Effector memory CD4-positive, alpha-beta T cell (primary cell): ENCODE measurements at regions not wholly inside any gene's neighbourhood (a gene's known extent, or its start where the extent isn't known, plus 50 kb on each side); places are given as distances from the start of the nearest gene placed in this dataset.
"Not testable (repeated sequence)": the region's sequence is repeated elsewhere in the genome, so short reads cannot be mapped to it uniquely, and the experiment has no call there.

ENCODE experiments used
- DNase-seq, 3 donors: peaks; one replicate each; pipeline ENCODE4 v3.0.0-alpha.2; 2020
- H3K27ac ChIP-seq: 2 replicates; pipeline ENCODE4 v1.7.0; 2013; ENCODE audit warnings: mild to moderate bottlenecking, low read length, moderate library complexity; ENCODE audit not compliant: insufficient read depth, poor library complexity, severe bottlenecking
- H3K27me3 ChIP-seq: replicated peaks from 2 replicates; pipeline ENCODE4 v1.7.0; 2013; ENCODE audit warnings: mild to moderate bottlenecking, low read length; ENCODE audit not compliant: insufficient read depth, control insufficient read depth, poor library complexity, severe bottlenecking
- H3K36me3 ChIP-seq: 2 replicates; pipeline ENCODE4 v1.7.0; 2013; ENCODE audit warnings: mild to moderate bottlenecking, low read length, moderate library complexity; ENCODE audit not compliant: control insufficient read depth, insufficient read depth
- H3K4me1 ChIP-seq: 2 replicates; pipeline ENCODE4 v1.7.0; 2013; ENCODE audit warnings: low read length, mild to moderate bottlenecking; ENCODE audit not compliant: control insufficient read depth, insufficient read depth, poor library complexity, severe bottlenecking
- H3K4me3 ChIP-seq: 2 replicates; pipeline ENCODE4 v1.7.0; 2013; ENCODE audit warnings: low read length, low read depth, mild to moderate bottlenecking; ENCODE audit not compliant: insufficient read depth, poor library complexity, severe bottlenecking
- H3K9me3 ChIP-seq: 2 replicates; pipeline ENCODE4 v1.7.0; 2013; ENCODE audit warnings: mild to moderate bottlenecking, low read length, moderate library complexity; ENCODE audit not compliant: control insufficient read depth

DNA sequence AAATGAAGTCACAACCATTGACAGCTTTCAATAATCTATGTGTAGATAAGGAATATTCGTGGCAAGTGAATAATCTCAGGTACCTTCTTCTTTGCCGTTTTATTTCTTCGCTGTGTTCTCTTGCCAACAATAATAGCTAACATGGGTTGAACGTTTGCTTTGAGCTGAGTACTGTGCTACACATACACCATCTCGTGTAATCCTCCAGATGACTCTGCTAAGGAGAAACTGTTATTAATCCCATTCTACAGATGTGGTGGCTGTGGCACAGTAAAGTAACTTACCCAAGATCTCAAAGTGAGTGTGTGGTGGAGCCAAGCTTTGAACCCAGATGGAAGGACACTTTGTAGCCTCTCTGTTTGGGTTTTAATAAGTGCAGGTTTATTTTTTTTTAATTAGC is 179.7 kb downstream of the C9orf152 start:
- DNase-seq: no peak
- no peaks in the 10 kb centered on the region for H3K36me3 ChIP-seq
- no peaks in the 10 kb centered on the region for H3K9me3 ChIP-seq
- no peaks in the 10 kb centered on the region for H3K27me3 ChIP-seq
- H3K4me1 ChIP-seq: peaks cover 3% of the 10 kb centered on the region
- no peak overlapping the region for H3K27ac ChIP-seq
- no peak overlapping the region for H3K4me3 ChIP-seq

DNA sequence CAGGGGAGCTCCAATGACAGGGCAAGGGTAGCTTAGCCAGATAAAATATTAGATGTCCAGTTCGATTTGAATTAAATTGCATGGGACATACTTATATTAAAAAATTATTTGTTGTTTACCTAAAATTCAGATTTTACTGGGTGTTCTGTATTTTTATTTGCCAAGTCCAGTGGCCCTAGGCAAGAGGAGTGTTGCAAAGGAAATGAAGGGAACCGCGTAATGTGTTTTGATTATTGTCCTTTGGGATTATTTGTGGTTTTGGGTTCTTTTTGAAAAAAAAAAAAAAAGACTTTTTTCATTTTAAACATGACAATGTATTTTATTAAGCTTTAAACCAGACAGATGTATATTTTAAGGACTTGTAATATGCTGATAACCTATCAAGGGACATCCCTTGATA is 179.3 kb downstream of the C9orf152 start:
- no peak overlapping the region for H3K27ac ChIP-seq
- H3K4me1 ChIP-seq: peaks cover 3% of the 10 kb centered on the region
- H3K4me3 ChIP-seq: no peak overlapping the region
- H3K27me3 ChIP-seq: no peaks in the 10 kb centered on the region
- H3K36me3 ChIP-seq: no peaks in the 10 kb centered on the region
- no peak for DNase-seq
- H3K9me3 ChIP-seq: no peaks in the 10 kb centered on the region

DNA sequence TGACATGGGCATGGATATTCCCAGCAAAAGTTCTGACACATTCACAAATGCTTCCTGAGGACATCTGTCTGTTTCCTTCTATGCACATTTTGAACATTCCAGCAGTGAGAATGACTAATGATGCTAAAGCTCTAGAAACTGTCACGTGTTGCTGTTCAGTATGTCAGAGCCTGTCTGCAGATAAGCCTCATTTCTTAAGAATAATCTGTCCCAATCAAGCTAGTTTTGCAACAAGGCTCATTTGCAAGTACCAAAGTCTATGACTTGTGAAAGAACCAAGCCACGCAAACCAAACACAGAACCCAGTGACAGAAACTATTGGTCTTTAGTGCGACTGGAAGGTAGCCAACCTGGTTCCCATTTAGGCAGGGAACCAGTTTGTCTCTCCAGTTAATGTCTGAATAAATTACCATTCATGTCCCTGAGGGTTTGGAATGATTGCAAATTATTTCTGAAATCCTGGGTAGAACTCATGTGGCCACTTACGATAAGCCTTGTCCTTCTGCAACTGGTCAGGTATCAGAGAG is 178.5 kb downstream of the C9orf152 start:
- Histone ChIP-seq H3K27ac (no peak overlapping the region), H3K4me3 (no peak overlapping the region), H3K4me1 (peaks cover 3% of the 10 kb centered on the region), H3K27me3 (no peaks in the 10 kb centered on the region), H3K36me3 (no peaks in the 10 kb centered on the region), H3K9me3 (no peaks in the 10 kb centered on the region)
- DNase-seq: no peak

DNA sequence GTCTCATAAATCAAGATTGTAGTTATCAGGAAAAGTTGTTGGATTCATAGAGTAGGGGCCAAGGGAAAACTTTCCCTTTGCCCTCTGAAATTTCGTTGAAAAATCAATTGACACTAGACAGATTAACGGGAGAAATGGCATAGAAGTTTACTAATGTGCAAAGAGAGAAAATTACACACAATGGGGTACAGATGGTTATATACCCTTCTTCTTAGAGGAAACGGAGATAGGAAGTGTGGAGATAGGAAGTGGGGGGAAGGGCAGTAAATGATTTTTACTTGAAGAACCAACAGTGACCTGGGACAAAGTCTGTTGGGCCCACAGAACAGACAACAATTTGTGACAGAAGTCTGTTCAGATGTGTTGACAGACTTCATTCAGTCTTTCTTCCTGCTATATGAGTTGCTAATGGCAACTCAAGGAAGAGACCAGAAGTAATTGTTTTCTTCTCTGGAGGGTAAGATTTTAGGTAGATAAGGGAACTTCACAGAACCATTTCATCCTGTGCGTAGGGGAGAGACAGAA is 177.9 kb downstream of the C9orf152 start:
- no peak for DNase-seq
- no peak overlapping the region for H3K4me3 ChIP-seq

DNA sequence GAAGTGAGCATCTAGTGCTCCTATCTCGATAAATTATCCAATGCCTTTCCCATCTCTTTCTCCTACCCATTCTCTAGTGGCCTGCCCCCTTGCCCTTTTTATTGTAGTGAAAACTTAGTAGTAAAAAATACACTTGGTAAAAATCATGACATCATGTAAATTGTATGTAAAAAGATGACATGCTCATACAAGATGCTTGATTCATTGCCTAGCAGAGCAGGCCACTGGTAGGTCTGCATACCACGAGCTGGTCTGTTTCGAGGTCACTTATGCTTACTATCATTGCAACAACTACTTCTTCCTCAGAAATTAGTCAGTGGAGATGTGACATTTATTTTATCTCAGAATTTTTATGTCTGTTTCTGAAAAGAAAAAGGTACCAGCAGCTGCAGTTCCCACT is 177.3 kb downstream of the C9orf152 start:
- DNase-seq: no peak
- Histone ChIP-seq H3K4me3 (no peak overlapping the region), H3K27me3 (no peaks in the 10 kb centered on the region), H3K9me3 (no peaks in the 10 kb centered on the region), H3K4me1 (peaks cover 3% of the 10 kb centered on the region), H3K36me3 (no peaks in the 10 kb centered on the region), H3K27ac (no peak overlapping the region)

More for the DNA sequence above, 177.9 kb downstream of the C9orf152 start:
- no peak overlapping the region for H3K27ac ChIP-seq
- no peaks in the 10 kb centered on the region for H3K27me3 ChIP-seq
- H3K36me3 ChIP-seq: no peaks in the 10 kb centered on the region
- no peaks in the 10 kb centered on the region for H3K9me3 ChIP-seq
- peaks cover 3% of the 10 kb centered on the region for H3K4me1 ChIP-seq

DNA sequence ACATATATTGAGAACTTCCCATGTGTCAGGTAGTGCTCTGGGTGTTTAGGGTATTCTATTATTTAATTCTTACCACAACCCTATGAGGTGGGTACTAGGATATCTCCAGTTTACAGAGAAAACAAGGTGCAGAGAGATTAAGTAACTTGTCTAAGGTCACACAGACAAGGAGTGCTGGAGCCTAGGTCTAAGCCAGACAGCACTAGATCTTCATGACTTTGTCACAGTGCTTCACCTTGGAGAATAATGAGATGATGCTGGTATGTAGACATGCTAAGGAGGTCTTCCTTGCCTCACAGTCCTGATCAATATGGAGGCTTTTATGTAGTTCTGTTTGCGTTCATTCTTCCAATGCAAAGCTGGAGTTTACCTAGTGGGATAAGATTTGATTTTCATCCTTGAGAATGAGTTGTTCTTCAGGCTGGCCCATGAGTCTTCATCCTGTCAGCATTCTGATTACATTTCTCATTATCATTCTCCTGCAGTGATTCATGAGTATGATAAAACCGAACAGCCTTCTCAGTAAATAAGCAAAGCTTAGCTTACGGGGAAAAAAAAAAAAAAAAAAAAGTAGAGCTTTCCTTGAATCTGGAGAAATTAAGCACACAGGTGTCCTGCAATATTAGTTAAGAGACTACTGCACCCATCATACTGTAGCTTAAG is 176.3 kb downstream of the C9orf152 start:
- H3K4me3 ChIP-seq: no peak overlapping the region
- no peaks in the 10 kb centered on the region for H3K27me3 ChIP-seq
- no peak for DNase-seq
- no peaks in the 10 kb centered on the region for H3K9me3 ChIP-seq
- no peaks in the 10 kb centered on the region for H3K36me3 ChIP-seq
- H3K27ac ChIP-seq: no peak overlapping the region
- H3K4me1 ChIP-seq: peaks cover 3% of the 10 kb centered on the region

DNA sequence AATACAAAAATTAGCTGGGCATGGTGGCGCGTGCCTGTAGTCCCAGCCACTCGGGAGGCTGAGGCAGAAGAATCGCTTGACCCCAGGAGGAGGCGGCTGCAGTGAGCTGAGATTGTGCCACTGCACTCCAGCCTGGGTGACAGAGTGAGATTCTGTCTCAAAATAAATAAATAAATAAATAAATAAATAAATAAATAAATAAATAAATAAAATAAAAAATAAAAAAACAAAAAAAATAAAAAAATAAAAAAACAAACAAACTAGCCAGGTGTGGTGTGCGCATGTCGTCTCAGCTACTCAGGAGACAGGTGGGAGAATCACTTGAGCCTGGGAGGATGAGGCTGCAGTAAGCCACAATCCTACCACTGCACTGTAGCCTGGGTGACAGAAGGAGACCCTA is 175.4 kb downstream of the C9orf152 start:
- H3K36me3 ChIP-seq, H3K9me3 ChIP-seq, H3K27ac ChIP-seq, H3K4me1 ChIP-seq, DNase-seq, H3K27me3 ChIP-seq, H3K4me3 ChIP-seq: not testable (repeated sequence)

DNA sequence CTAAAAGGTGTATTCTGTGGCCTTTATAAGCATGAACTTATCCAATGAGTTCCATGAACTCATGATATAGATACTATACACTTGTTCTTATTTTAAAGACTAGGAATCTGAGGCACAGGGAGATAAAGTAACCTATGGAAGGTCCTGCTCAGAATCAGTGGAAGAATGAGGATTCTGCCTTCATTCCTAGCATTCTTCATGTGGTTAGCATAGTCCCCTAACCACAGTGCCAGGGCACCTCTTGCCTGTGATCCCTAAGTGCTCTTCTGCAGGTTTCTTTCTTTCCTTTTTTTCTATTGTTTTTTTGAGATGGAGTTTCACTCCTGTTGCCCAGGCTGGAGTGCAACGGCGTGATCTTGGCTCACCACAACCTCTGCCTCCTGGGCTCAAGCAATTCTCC is 174.1 kb downstream of the C9orf152 start:
- H3K27me3 ChIP-seq: no peaks in the 10 kb centered on the region
- H3K36me3 ChIP-seq: no peaks in the 10 kb centered on the region
- DNase-seq: no peak
- H3K9me3 ChIP-seq: no peaks in the 10 kb centered on the region
- peaks cover 3% of the 10 kb centered on the region for H3K4me1 ChIP-seq
- no peak overlapping the region for H3K27ac ChIP-seq
- no peak overlapping the region for H3K4me3 ChIP-seq

DNA sequence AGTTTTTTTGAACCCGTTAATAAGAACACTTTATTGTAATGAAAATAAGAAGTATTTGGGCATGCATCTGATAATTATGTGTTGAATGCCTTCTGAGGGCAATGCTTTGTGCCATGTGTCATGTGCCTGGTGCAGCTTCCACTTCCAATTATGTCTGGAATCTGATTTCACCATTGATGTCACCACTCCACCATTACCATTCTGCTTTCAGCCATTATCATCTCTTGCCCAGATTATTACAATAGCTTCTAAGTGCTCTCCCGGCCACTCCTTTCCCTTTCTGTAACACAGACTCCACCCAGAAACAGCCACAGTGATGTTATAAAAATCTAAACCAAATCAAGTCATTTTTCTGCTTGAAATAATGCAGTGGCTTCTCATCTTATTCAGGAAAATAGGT is 171.7 kb downstream of the C9orf152 start:
- Histone ChIP-seq H3K4me3 (no peak overlapping the region), H3K27me3 (no peaks in the 10 kb centered on the region), H3K36me3 (no peaks in the 10 kb centered on the region), H3K4me1 (no peaks in the 10 kb centered on the region), H3K27ac (no peak overlapping the region), H3K9me3 (no peaks in the 10 kb centered on the region)
- DNase-seq: no peak

DNA sequence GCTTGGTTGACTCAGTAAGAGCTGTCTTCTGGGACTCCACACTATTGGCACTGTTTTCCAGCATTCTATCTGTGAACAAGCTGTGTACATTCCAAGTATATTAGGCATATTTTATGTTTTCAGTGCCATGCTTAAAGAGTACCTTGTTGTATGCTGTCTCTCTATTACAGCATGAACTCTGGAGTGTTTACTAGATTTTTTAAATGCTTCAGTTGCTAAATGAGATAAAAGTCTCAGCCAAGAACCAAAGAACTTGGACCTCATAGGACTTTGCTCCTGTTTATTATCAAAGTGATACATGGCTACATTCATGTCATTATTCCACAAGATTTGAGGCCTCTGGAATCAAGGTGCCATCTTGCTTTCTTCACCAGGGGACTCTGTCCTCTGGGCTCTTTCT is 167.2 kb downstream of the C9orf152 start:
- no peak overlapping the region for H3K27ac ChIP-seq
- no peaks in the 10 kb centered on the region for H3K27me3 ChIP-seq
- H3K4me1 ChIP-seq: no peaks in the 10 kb centered on the region
- no peak overlapping the region for H3K4me3 ChIP-seq
- no peaks in the 10 kb centered on the region for H3K36me3 ChIP-seq
- DNase-seq: no peak
- no peaks in the 10 kb centered on the region for H3K9me3 ChIP-seq
